IMR-90 (cell line): ENCODE measurements at regions not wholly inside any gene's neighbourhood (a gene's known extent, or its start where the extent isn't known, plus 50 kb on each side); places are given as distances from the start of the nearest gene placed in this dataset.

ENCODE experiments used
- ATAC-seq: fragments of 200-7000 bp; cut with Tn5 transposase; 2 replicates; pipeline ENCODE4 v1.9.1; 2020; ENCODE audit warnings: low read depth, mild to moderate bottlenecking, moderate library complexity
- BruUV-seq: library from RNA; stranded (reverse); fragments of 400-500 nt; replicated peaks from 2 replicates; lab custom pipeline; 2021; lab: Mats Ljungman, UMichigan
- CTCF ChIA-PET: fragments of 300-600 bp; formaldehyde crosslinking; extraction: SDS; loops from one replicate; lab custom pipeline; 2021; ENCODE audit warnings: antibody characterized with exemption; lab: Yijun Ruan, JAX
- POLR2A ChIA-PET: fragments of 300-600 bp; sonication (Branson Sonifier 250); formaldehyde crosslinking; loops from one replicate; lab custom pipeline; 2022; ENCODE audit warnings: antibody characterized with exemption; ENCODE audit not compliant: unreplicated experiment; lab: Charles Lee
- DNase-seq: peaks from one replicate; pipeline ENCODE4 v3.0.0; 2013
- H2AFZ ChIP-seq: replicated peaks from 2 replicates; pipeline ENCODE3; 2013; ENCODE audit warnings: low read length, mild to moderate bottlenecking; ENCODE audit not compliant: poor library complexity
- H2AK5ac ChIP-seq: 2 replicates; pipeline ENCODE4 v1.6.1; 2013; ENCODE audit warnings: low read depth, low read length, inconsistent platforms
- H2AK9ac ChIP-seq: replicated peaks from 2 replicates; pipeline ENCODE3; 2013; ENCODE audit warnings: mild to moderate bottlenecking, low read depth, low read length, moderate library complexity; ENCODE audit not compliant: poor library complexity
- H2BK120ac ChIP-seq: 2 replicates; pipeline ENCODE4 v1.6.1; 2013; ENCODE audit warnings: low read depth, low read length, inconsistent platforms
- H2BK15ac ChIP-seq: 3 replicates; pipeline ENCODE4 v1.6.1; 2013; ENCODE audit warnings: low read depth, low read length, inconsistent platforms
- H2BK20ac ChIP-seq: 2 replicates; pipeline ENCODE4 v1.6.1; 2013; ENCODE audit warnings: low read depth, mild to moderate bottlenecking, inconsistent platforms, low read length, moderate library complexity
- H2BK5ac ChIP-seq: 2 replicates; pipeline ENCODE4 v1.6.1; 2013; ENCODE audit warnings: mild to moderate bottlenecking, low read depth, low read length, inconsistent platforms; ENCODE audit not compliant: poor library complexity, severe bottlenecking
- H3K14ac ChIP-seq: replicated peaks from 2 replicates; pipeline ENCODE4 v1.6.1; 2013; ENCODE audit warnings: low read depth, low read length, inconsistent platforms
- H3K18ac ChIP-seq: 2 replicates; pipeline ENCODE4 v1.6.1; 2013; ENCODE audit warnings: low read depth, low read length, control low read depth
- H3K23ac ChIP-seq: 2 replicates; pipeline ENCODE4 v1.6.1; 2013; ENCODE audit warnings: low read depth, low read length, inconsistent platforms
- H3K27ac ChIP-seq: 2 replicates; pipeline ENCODE4 v1.5.1; 2013; ENCODE audit warnings: mild to moderate bottlenecking, control low read depth, low read length; ENCODE audit not compliant: insufficient read depth
- H3K27me3 ChIP-seq: 2 replicates; pipeline ENCODE4 v1.6.1; 2013; ENCODE audit warnings: low read length; ENCODE audit not compliant: control insufficient read depth, insufficient read depth
- H3K36me3 ChIP-seq: 2 replicates; pipeline ENCODE4 v1.6.1; 2013; ENCODE audit warnings: low read length, mixed read lengths; ENCODE audit not compliant: control insufficient read depth, insufficient read depth
- H3K4ac ChIP-seq: 2 replicates; pipeline ENCODE4 v1.6.1; 2013; ENCODE audit warnings: low read depth, low read length, inconsistent platforms
- H3K4me1 ChIP-seq: 2 replicates; pipeline ENCODE4 v1.6.1; 2013; ENCODE audit warnings: low read length, mixed read lengths; ENCODE audit not compliant: control insufficient read depth, insufficient read depth
- H3K4me2 ChIP-seq: 2 replicates; pipeline ENCODE4 v1.6.1; 2013; ENCODE audit warnings: low read depth, mild to moderate bottlenecking, control low read depth, low read length, moderate library complexity
- H3K4me3 ChIP-seq: 2 replicates; pipeline ENCODE4 v1.5.1; 2013; ENCODE audit warnings: low read depth, mild to moderate bottlenecking, control low read depth, low read length, moderate library complexity; ENCODE audit not compliant: insufficient read depth
- H3K56ac ChIP-seq: 2 replicates; pipeline ENCODE4 v1.6.1; 2013; ENCODE audit warnings: low read length, inconsistent platforms; ENCODE audit not compliant: insufficient read depth; ENCODE audit errors: extremely low read depth
- H3K79me1 ChIP-seq, 2 experiments: 2 replicates each; pipeline ENCODE4 v1.6.1; 2013; ENCODE audit warnings: low read length in 2 of 2, inconsistent platforms in 1 of 2, low read depth in 1 of 2
- H3K9ac ChIP-seq: 2 replicates; pipeline ENCODE4 v1.6.1; 2013; ENCODE audit warnings: low read depth, low read length, control low read depth
- H3K9me1 ChIP-seq: 2 replicates; pipeline ENCODE4 v1.6.1; 2013; ENCODE audit warnings: low read length, inconsistent platforms; ENCODE audit not compliant: insufficient read depth
- H3K9me3 ChIP-seq: 2 replicates; pipeline ENCODE4 v1.6.1; 2013; ENCODE audit warnings: low read length; ENCODE audit not compliant: control insufficient read depth, insufficient read depth
- H4K20me1 ChIP-seq: 2 replicates; pipeline ENCODE4 v1.6.1; 2013; ENCODE audit warnings: low read length, inconsistent platforms; ENCODE audit not compliant: insufficient read depth
- H4K5ac ChIP-seq: 2 replicates; pipeline ENCODE4 v1.6.1; 2013; ENCODE audit warnings: mild to moderate bottlenecking, low read depth, low read length, control low read depth
- H4K8ac ChIP-seq, 2 experiments: 2 replicates each; pipeline ENCODE4 v1.6.1; 2013; ENCODE audit warnings: low read depth in 2 of 2, low read length in 2 of 2, control low read depth in 1 of 2, inconsistent platforms in 1 of 2
- H4K91ac ChIP-seq: 2 replicates; pipeline ENCODE4 v1.6.1; 2013; ENCODE audit warnings: low read depth, low read length, inconsistent platforms; ENCODE audit not compliant: insufficient read depth
- ELK1 ChIP-seq: fragments of 150-350 bp; IDR thresholded peaks from 2 replicates; pipeline ENCODE4 v1.6.1; 2016; ENCODE audit warnings: low read depth, mild to moderate bottlenecking, low read length, moderate library complexity, borderline replicate concordance
- FOS ChIP-seq: fragments of 150-350 bp; IDR thresholded peaks from 2 replicates; pipeline ENCODE4 v1.6.1; 2016; ENCODE audit warnings: low read depth, low read length
- MAFK ChIP-seq: IDR thresholded peaks from 2 replicates; pipeline ENCODE4 v1.6.1; 2012; ENCODE audit warnings: low read depth, low read length, improper control_type of control experiment
- MAZ ChIP-seq: IDR thresholded peaks from 2 replicates; pipeline ENCODE4 v1.6.1; 2012; ENCODE audit warnings: low read depth, mild to moderate bottlenecking, low read length, improper control_type of control experiment, moderate library complexity, borderline replicate concordance
- POLR2A ChIP-seq: IDR thresholded peaks from 2 replicates; pipeline ENCODE4 v1.6.1; 2012; ENCODE audit warnings: mild to moderate bottlenecking, low read depth, low read length
- RAD21 ChIP-seq: IDR thresholded peaks from 2 replicates; pipeline ENCODE4 v1.6.1; 2012; ENCODE audit warnings: low read length, improper control_type of control experiment
- WGBS, 2 experiments: methylation state at CpG; one replicate each; pipeline versions ENCODE4 v1.1.5 to v1.1.7; 2013; ENCODE audit warnings: missing lambda C conversion rate in 2 of 2; ENCODE audit not compliant: insufficient read length in 1 of 2; ENCODE audit errors: extremely low coverage in 2 of 2; 5-methylcytosine and 5-hydroxymethylcytosine counted together
- dilution Hi-C: fragments of 300-500 bp; cut with HindIII; formaldehyde crosslinking; loops from one replicate; pipeline ENCODE4 v1.14.3; 2018; ENCODE audit warnings: low sequenced_read_pairs; ENCODE audit not compliant: unreplicated experiment
- in situ Hi-C: fragments of 300-500 bp; cut with MboI; formaldehyde crosslinking; loops from 3 replicates; pipeline ENCODE4 v1.14.3; 2019; ENCODE audit warnings: low sequenced_read_pairs, inconsistent platforms, mixed read lengths
- intact Hi-C: fragments of 100-400 bp; cut with micrococcal nuclease; formaldehyde crosslinking; loops from 2 replicates; pipeline ENCODE4 v1.10.0; 2022
- TF ChIP-seq, protein P1 (sequence below): conservative IDR thresholded peaks from 2 replicates; pipeline ENCODE4 v1.5.1; 2012; ENCODE audit warnings: mild to moderate bottlenecking, low read depth, low read length, improper control_type of control experiment

GRCh38 chr2:235319095-235319494, 174.7 kb upstream of the AGAP1 start:
- dilution Hi-C loops: no loop called here
- no peak overlapping the region for H2AK5ac ChIP-seq
- H4K91ac ChIP-seq: no peak overlapping the region
- 86% methylated on average over 1 of the region's 4 CpGs; no CpG with 5 or more reads in 1 of the 2 experiments for WGBS, 2 experiments
- no peak overlapping the region for H2BK120ac ChIP-seq
- H2BK20ac ChIP-seq: no peak overlapping the region
- in situ Hi-C loops: no loop called here
- CTCF ChIA-PET: no interaction called here
- H3K14ac ChIP-seq: no peak overlapping the region
- ATAC-seq (no peak), DNase-seq (no peak)
- peaks cover 24% of the 10 kb centered on the region for H3K27me3 ChIP-seq
- no peak overlapping the region for H3K4me3 ChIP-seq
- no peak overlapping the region for H3K9ac ChIP-seq
- H3K36me3 ChIP-seq: no peaks in the 10 kb centered on the region
- no peak overlapping the region for H3K23ac ChIP-seq
- H4K5ac ChIP-seq: no peak overlapping the region
- no peak overlapping the region for H2BK5ac ChIP-seq
- H3K4me1 ChIP-seq: peaks cover under 1% of the 10 kb centered on the region; the same call in 1 of the 2 replicates
- no peaks in the 10 kb centered on the region for H3K9me3 ChIP-seq
- no peak overlapping the region for H2AK9ac ChIP-seq
- POLR2A ChIA-PET: no interaction called here
- TF ChIP-seq ELK1 (no peak), RAD21 (no peak), FOS (no peak), MAFK (no peak), POLR2A (no peak), MAZ (no peak)
- TF ChIP-seq, protein P1, sequence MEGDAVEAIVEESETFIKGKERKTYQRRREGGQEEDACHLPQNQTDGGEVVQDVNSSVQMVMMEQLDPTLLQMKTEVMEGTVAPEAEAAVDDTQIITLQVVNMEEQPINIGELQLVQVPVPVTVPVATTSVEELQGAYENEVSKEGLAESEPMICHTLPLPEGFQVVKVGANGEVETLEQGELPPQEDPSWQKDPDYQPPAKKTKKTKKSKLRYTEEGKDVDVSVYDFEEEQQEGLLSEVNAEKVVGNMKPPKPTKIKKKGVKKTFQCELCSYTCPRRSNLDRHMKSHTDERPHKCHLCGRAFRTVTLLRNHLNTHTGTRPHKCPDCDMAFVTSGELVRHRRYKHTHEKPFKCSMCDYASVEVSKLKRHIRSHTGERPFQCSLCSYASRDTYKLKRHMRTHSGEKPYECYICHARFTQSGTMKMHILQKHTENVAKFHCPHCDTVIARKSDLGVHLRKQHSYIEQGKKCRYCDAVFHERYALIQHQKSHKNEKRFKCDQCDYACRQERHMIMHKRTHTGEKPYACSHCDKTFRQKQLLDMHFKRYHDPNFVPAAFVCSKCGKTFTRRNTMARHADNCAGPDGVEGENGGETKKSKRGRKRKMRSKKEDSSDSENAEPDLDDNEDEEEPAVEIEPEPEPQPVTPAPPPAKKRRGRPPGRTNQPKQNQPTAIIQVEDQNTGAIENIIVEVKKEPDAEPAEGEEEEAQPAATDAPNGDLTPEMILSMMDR: no peak
- H3K9me1 ChIP-seq: no peaks in the 10 kb centered on the region
- no peak overlapping the region for H3K56ac ChIP-seq
- no peak overlapping the region for H3K4ac ChIP-seq
- H2AFZ ChIP-seq: no peak overlapping the region
- intact Hi-C loops: no loop called here
- no peak overlapping the region for H4K8ac ChIP-seq
- no TSS peak for BruUV-seq
- H2BK15ac ChIP-seq: no peak overlapping the region
- no peak overlapping the region for H3K27ac ChIP-seq
- no peaks in the 10 kb centered on the region for H4K20me1 ChIP-seq
- no peak overlapping the region for H3K4me2 ChIP-seq
- no peak overlapping the region for H3K18ac ChIP-seq
- no peaks in the 10 kb centered on the region for H3K79me1 ChIP-seq
